ENCODE measurements at regions not wholly inside any gene's neighbourhood (a gene's known extent, or its start where the extent isn't known, plus 50 kb on each side); places are given as distances from the start of the nearest gene placed in this dataset.

- no peak for TF ChIP-seq CTCF (IDR thresholded peaks at IDR 0.05 in 2 of 3, conservative IDR thresholded peaks at IDR 0.05 in 1 of 3; ENCODE audit: borderline replicate concordance in 1 of 3, insufficient read depth in 1 of 3, low read depth in 2 of 3, low read length in 2 of 3)
- no peak for TF ChIP-seq SIN3A (IDR thresholded peaks at IDR 0.05; ENCODE audit: low read depth)
These were observed 396.5 kb upstream of the RPS23 start for GRCh38 chr5:82674671-82675070.
